OCI-LY7 (cell line): ENCODE measurements at regions not wholly inside any gene's neighbourhood (a gene's known extent, or its start where the extent isn't known, plus 50 kb on each side); places are given as distances from the start of the nearest gene placed in this dataset.

ENCODE experiments used
- BruUV-seq: library from RNA; stranded (reverse); fragments of 400-500 nt; replicated peaks from 2 replicates; lab custom pipeline; 2021; lab: Mats Ljungman, UMichigan
- CTCF ChIA-PET: fragments of 300-600 bp; sonication (Branson Sonifier 250); formaldehyde crosslinking; loops from one replicate; lab custom pipeline; 2022; ENCODE audit warnings: antibody characterized with exemption; ENCODE audit not compliant: unreplicated experiment; lab: Charles Lee
- POLR2A ChIA-PET: fragments of 300-600 bp; sonication (Branson Sonifier 250); formaldehyde crosslinking; loops from one replicate; lab custom pipeline; 2022; ENCODE audit warnings: antibody characterized with exemption; lab: Charles Lee
- DNase-seq: peaks from one replicate; pipeline ENCODE4 v3.0.0-alpha.2; 2015; ENCODE audit warnings: low spot score
- H2AFZ ChIP-seq: fragments of 200-600 bp; sonication (generic), shearing (Covaris generic); 2 replicates; pipeline ENCODE4 v1.6.1; 2014; ENCODE audit warnings: mild to moderate bottlenecking, antibody characterized with exemption, low read length, moderate library complexity
- H3K27ac ChIP-seq: fragments of 200-600 bp; sonication (generic); 2 replicates; pipeline ENCODE4 v1.5.1; 2014; ENCODE audit warnings: mixed run types, low read depth, mild to moderate bottlenecking, moderate library complexity, low read length, inconsistent platforms; ENCODE audit not compliant: poor library complexity, severe bottlenecking
- H3K36me3 ChIP-seq: fragments of 200-600 bp; sonication (generic); 2 replicates; pipeline ENCODE4 v1.6.1; 2014; ENCODE audit warnings: mild to moderate bottlenecking, antibody characterized with exemption, low read length, moderate library complexity, mixed read lengths; ENCODE audit not compliant: insufficient read depth
- H3K4me1 ChIP-seq: fragments of 200-600 bp; sonication (generic); 2 replicates; pipeline ENCODE4 v1.5.1; 2014; ENCODE audit warnings: mild to moderate bottlenecking, low read length; ENCODE audit not compliant: insufficient read depth, poor library complexity, severe bottlenecking
- H3K4me2 ChIP-seq: fragments of 200-600 bp; sonication (generic); 2 replicates; pipeline ENCODE4 v1.6.1; 2014; ENCODE audit warnings: mild to moderate bottlenecking, low read length
- H3K4me3 ChIP-seq: fragments of 200-600 bp; sonication (generic); 2 replicates; pipeline ENCODE4 v1.5.1; 2014; ENCODE audit warnings: mild to moderate bottlenecking, low read depth, low read length; ENCODE audit not compliant: poor library complexity, severe bottlenecking
- H3K79me2 ChIP-seq: fragments of 200-600 bp; sonication (generic); 2 replicates; pipeline ENCODE4 v1.6.1; 2016; ENCODE audit warnings: low read depth, mild to moderate bottlenecking, low read length, moderate library complexity, mixed read lengths; ENCODE audit not compliant: insufficient read depth
- H3K9me2 ChIP-seq: fragments of 200-600 bp; sonication (generic); 2 replicates; pipeline ENCODE4 v1.6.1; 2016; ENCODE audit warnings: mild to moderate bottlenecking, low read length, mixed read lengths; ENCODE audit not compliant: insufficient read depth
- H3K9me3 ChIP-seq: fragments of 200-600 bp; sonication (generic); 2 replicates; pipeline ENCODE4 v1.6.1; 2014; ENCODE audit warnings: mild to moderate bottlenecking, mixed run types, low read length, mixed read lengths
- H4K20me1 ChIP-seq: fragments of 200-600 bp; sonication (generic); 2 replicates; pipeline ENCODE4 v1.6.1; 2014; ENCODE audit warnings: mild to moderate bottlenecking, antibody characterized with exemption, low read length, moderate library complexity, mixed read lengths; ENCODE audit not compliant: insufficient read depth
- EZH2phosphoT487 ChIP-seq: fragments of 200-600 bp; sonication (generic); IDR thresholded peaks from 2 replicates; pipeline ENCODE4 v1.6.1; 2018; ENCODE audit warnings: low read depth, borderline replicate concordance, mild to moderate bottlenecking, mixed run types, antibody characterized with exemption, low read length, moderate library complexity, mixed read lengths
- intact Hi-C: fragments of 100-400 bp; cut with micrococcal nuclease; formaldehyde crosslinking; loops from one replicate; pipeline ENCODE4 v1.10.0; 2022; ENCODE audit not compliant: unreplicated experiment
- TF ChIP-seq, protein P1 (sequence below): fragments of 200-600 bp; sonication (generic); conservative IDR thresholded peaks from 2 replicates; pipeline ENCODE4 v1.5.1; 2014; ENCODE audit warnings: mild to moderate bottlenecking, antibody characterized with exemption, low read length, moderate library complexity, mixed read lengths

DNA sequence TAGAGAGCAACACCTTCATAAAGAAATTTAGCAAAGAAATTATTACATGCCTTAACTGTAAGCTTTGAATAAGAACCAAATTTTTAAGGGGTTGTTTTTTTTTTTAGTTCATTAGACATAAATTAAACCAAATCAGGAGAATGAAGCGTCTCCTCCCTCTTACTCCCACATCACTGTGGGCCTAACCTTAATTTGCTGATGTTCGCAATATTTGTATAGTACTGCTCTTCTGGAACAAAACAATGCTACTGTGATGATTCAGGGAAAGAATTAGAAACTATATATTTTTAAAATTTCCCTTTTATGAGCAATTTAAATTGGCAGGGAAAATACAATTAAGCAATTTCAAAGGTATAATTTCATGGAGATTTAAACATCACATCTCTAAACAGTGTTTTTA is 275.0 kb upstream of the C9orf72 start:
- H3K4me2 ChIP-seq, result no peak overlapping the region
- no TSS peak for BruUV-seq
- no peak overlapping the region for H2AFZ ChIP-seq
- intact Hi-C loops, result no loop called here
- H3K9me2 ChIP-seq, result no peaks in the 10 kb centered on the region
- TF ChIP-seq EZH2phosphoT487, result no peak
- TF ChIP-seq, protein P1, sequence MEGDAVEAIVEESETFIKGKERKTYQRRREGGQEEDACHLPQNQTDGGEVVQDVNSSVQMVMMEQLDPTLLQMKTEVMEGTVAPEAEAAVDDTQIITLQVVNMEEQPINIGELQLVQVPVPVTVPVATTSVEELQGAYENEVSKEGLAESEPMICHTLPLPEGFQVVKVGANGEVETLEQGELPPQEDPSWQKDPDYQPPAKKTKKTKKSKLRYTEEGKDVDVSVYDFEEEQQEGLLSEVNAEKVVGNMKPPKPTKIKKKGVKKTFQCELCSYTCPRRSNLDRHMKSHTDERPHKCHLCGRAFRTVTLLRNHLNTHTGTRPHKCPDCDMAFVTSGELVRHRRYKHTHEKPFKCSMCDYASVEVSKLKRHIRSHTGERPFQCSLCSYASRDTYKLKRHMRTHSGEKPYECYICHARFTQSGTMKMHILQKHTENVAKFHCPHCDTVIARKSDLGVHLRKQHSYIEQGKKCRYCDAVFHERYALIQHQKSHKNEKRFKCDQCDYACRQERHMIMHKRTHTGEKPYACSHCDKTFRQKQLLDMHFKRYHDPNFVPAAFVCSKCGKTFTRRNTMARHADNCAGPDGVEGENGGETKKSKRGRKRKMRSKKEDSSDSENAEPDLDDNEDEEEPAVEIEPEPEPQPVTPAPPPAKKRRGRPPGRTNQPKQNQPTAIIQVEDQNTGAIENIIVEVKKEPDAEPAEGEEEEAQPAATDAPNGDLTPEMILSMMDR, result no peak
- no peaks in the 10 kb centered on the region for H3K36me3 ChIP-seq
- H3K4me1 ChIP-seq, result no peaks in the 10 kb centered on the region
- H3K4me3 ChIP-seq, result no peak overlapping the region
- H4K20me1 ChIP-seq, result no peaks in the 10 kb centered on the region
- ChIA-PET POLR2A (interaction anchor here (0.6 kb wide), 1 partner anchor 20 kb away, joined by 3 read pairs; no protein-coding TSS in a partner anchor), CTCF (no interaction called here)
- DNase-seq, result no peak
- no peaks in the 10 kb centered on the region for H3K79me2 ChIP-seq
- H3K9me3 ChIP-seq, result no peaks in the 10 kb centered on the region
- H3K27ac ChIP-seq, result no peak overlapping the region

DNA sequence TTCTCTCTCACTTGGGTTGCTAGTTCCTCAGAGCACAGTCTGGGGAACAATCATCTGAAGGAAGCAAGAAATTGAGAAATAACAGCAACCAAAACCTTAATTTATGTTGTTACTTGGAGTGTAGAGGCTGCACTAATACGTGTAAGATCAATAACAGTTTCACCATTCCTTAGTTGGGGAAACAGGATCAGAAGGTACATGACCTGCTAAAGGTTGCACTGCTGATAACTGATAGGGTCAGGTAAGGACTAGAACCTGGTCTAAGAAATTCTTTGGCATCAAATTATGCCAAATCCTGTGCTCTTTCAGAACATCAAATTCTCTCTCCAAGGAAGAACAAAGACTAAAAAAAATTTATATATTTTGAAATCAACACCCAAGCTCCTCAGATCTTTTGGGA is 278.6 kb upstream of the C9orf72 start:
- POLR2A ChIA-PET, result no interaction called here
- no peak overlapping the region for H3K4me3 ChIP-seq
- H2AFZ ChIP-seq, result no peak overlapping the region
- no TSS peak for BruUV-seq
- intact Hi-C loops, result no loop called here
- H3K36me3 ChIP-seq, result no peaks in the 10 kb centered on the region
- no peaks in the 10 kb centered on the region for H3K4me1 ChIP-seq
- no peak for TF ChIP-seq EZH2phosphoT487
- TF ChIP-seq, protein P1, result no peak
- no peaks in the 10 kb centered on the region for H3K79me2 ChIP-seq
- no peak overlapping the region for H3K4me2 ChIP-seq
- no peaks in the 10 kb centered on the region for H4K20me1 ChIP-seq
- no peaks in the 10 kb centered on the region for H3K9me3 ChIP-seq
- H3K9me2 ChIP-seq, result no peaks in the 10 kb centered on the region
- no peak overlapping the region for H3K27ac ChIP-seq
- no peak for DNase-seq
- CTCF ChIA-PET, result no interaction called here

DNA sequence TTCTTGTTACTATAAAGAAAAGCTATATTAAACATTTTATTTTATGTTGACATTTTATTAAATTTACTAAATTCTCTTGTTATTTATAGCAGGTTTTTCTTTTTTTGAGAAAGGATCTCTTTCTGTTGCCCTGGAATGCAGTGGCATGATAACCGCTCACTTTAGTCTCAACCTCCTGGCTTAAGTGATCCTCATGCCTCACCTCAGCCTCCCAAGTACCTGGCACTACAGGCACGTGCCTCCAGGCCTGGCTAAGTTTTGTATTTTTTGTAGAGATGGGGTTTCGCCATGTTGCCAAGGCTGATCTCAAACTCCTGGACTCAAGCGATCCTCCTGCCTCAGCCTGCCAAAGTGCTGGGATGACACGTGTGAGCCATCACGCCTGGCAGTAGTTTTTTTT is 280.2 kb upstream of the C9orf72 start:
- H3K4me1 ChIP-seq, result no peaks in the 10 kb centered on the region

More for the DNA sequence above, 280.2 kb upstream of the C9orf72 start:
- CTCF ChIA-PET, result no interaction called here
- POLR2A ChIA-PET, result interaction anchor here (0.5 to 1.3 kb wide), 3 partner anchors 9 to 146 kb away, joined by 3 to 4 read pairs (median 3); no protein-coding TSS in a partner anchor
- BruUV-seq, result no TSS peak
- Histone ChIP-seq H2AFZ (no peak overlapping the region), H3K36me3 (no peaks in the 10 kb centered on the region), H3K9me2 (no peaks in the 10 kb centered on the region), H3K4me3 (no peak overlapping the region), H3K27ac (no peak overlapping the region), H3K4me2 (no peak overlapping the region), H3K9me3 (no peaks in the 10 kb centered on the region), H4K20me1 (no peaks in the 10 kb centered on the region), H3K79me2 (no peaks in the 10 kb centered on the region)
- no peak for DNase-seq
- TF ChIP-seq EZH2phosphoT487, result no peak
- TF ChIP-seq, protein P1, result no peak
- intact Hi-C loops, result no loop called here
